ENCODE measurements at regions not wholly inside any gene's neighbourhood (a gene's known extent, or its start where the extent isn't known, plus 50 kb on each side); places are given as distances from the start of the nearest gene placed in this dataset.
"Not testable (repeated sequence)": the region's sequence is repeated elsewhere in the genome, so short reads cannot be mapped to it uniquely, and the experiment has no call there.

DNA sequence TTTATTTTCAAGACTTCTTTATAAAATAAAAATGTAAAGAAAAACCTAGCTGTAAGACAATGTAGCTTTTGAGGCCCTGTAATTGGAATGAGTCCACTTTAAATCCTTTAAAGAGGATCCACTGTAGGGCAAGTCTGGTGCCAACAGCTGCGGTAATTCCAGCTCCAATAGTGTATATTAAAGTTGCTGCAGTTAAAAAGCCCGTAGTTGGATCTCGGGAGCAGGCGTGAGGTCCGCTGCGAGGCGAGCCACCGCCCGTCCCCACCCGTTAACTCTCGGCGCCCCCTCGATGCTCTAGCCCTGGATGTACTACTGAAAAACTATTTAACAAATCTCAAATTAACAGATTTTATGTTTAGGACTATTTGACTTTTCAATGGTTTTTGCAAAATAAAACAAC, 414.7 kb upstream of the SEMA3C start:
- DNase-seq: no peak

GRCh38 chr7:81333004-81333403, 414.2 kb upstream of the SEMA3C start:
- DNase-seq: no peak

DNA sequence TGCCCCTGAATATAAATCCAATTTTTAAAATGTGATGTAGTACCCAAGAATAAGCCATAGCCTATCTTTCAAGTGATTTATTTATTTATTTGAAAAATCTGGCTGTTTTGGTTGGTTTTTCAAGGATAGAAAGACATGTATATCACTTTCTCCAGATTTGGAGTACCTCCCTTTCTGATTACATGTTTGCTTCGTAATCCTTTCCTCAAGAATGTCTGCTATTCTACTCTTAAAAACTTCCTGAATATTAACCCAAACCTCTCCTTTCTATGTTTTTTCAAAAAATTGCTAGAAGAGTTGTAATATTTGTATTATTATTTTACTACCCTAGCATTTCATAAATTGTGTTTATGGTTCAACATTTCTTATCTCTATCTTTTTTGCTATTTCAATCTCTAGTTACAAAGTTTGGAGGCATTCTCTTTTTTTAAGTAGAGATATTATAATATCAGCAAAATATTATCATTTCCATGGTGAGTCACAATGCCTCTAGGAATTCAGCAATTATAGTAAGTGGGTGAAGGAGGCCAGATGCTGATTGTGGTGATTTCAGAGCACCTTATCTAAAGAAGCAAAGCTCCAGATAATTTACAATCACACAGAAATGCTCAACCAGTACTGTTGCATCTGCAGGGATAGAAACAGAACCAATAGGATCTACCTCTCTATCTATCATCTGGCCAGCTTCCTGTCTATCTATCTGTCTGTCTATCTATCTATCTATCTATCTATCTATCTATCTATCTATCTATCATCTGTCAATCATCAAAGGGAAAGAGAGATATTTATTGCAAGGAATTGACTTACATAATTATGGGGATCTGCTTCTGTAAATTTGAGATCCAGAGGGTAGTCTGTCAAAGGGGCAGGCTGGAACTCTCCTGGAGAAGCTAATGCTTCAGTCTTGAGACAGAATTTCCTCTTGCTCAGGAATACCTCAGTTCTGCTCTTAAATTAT, 412.5 kb upstream of the SEMA3C start:
- no peak for DNase-seq

GRCh38 chr7:81330108-81330507, 411.3 kb upstream of the SEMA3C start:
- no peak for DNase-seq

DNA sequence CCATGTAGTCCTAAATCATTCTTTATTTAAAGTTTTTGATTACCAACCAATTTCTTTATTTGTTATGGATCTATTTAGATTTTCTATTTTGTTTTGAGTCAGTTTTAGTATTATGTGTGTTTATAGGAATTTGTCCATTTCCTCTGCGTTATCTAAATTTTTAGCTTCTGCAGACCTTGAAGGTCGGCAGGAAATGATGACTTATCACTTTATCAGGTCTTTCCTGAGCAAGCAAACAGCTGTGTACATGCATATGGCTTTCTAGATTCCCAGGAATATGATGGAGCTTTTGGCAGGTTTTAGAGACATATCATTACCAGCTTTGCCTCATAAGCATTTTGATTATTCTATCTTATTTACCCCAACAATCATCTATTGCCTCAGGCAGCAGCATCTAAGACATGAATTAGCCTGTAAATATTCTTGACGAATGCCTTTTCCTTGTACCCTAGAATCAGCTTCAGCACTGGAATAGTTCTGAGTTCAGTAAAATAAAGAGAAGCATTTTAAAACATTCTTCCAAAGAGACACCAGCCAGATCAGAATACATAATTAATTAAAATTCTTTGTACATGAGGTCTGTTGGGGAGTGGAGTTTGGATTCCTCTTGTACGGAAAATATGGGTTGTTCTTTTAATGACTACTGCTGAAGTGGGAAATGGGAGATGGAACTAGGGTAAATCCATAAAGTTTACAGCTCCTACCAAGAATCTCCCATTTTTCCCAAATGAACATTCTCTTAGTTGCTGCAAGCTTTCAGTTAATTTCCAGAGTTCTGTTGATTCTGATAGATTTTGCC, 408.8 kb upstream of the SEMA3C start:
- no peak for DNase-seq

GRCh38 chr7:81321949-81322348, 403.1 kb upstream of the SEMA3C start:
- DNase-seq: no peak

DNA sequence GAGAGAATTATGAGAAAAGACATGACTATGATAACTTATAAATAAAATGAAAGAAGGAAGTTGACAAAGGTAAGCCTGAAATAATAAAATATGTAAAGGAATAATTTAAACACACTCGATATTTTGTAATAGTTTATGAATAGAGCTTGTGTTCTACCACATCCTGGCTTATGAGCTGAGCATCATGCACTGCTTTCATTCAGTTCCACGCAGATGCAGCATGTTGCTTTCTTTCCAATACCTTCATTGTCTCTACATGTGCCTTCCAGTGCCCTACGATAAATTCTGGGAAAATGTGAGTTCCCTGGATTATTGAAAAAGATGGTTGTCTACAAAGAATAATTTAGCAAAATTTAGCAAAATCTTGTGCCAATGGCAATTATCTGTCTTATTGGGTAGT, 398.9 kb upstream of the SEMA3C start:
- DNase-seq: no peak

- no peak for DNase-seq
These were observed 389.9 kb upstream of the SEMA3C start for GRCh38 chr7:81308643-81309322.

GRCh38 chr7:81301815-81302214, 383.0 kb upstream of the SEMA3C start:
- no peak for DNase-seq

- DNase-seq: no peak
These were observed 381.9 kb upstream of the SEMA3C start for GRCh38 chr7:81300753-81301152.

- DNase-seq: no peak
These were observed 380.9 kb upstream of the SEMA3C start for GRCh38 chr7:81299711-81300110.

DNA sequence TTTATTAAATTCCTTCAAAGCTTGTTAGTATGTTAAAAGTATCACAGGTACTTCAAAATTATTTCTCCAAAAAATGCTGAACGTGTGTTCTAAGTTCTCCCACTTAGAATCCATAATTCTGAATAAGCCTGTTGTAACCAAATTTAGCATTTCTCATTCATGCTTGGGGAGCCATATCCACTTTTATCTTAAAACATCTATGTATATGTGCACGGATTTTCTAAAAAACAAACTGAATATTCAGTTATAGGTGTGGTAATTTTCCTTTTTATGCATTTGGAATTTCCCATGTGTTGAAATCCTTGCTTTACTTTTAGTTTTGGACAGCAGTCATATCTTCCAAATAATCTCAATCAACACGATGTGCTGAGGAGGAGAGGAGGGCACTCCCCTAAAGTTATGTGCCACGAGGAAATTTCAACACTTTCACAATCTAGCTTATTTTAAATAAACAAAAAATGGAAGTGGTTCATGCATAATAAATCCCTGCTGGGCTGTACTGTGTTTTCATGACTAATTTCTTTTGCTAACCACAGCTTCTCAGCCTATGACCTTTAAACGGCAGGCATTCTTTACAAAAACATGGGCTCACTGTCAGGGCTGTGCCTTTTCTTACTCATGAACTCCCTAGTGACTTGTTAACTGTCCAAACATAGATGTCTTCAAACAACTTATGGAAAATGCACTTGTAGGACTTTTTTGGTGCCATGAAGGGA, 380.3 kb upstream of the SEMA3C start:
- peak; percentile 76 for DNase-seq

DNA sequence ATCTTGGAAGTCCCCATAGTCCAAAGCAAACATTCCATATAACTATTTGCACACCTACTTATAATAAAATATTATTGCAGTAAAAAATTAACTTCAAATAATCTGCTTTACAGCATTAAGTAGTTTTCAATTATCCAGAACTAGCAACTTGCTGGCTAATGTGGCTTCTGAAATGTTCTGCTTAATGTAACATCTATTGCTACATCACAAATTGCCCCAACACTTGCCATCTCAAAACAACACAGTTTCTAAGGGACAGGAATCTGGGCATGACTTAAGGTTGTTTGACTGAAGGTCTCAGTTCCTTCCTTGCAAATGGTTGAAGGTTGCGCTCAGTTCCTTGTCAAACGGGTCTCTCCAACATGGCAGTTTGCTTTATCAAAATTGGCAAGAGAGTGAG, 378.5 kb upstream of the SEMA3C start:
- peak; percentile 5 for DNase-seq

- no peak for DNase-seq
These were observed 377.9 kb upstream of the SEMA3C start for GRCh38 chr7:81296726-81297125.

- no peak for DNase-seq
These were observed 376.2 kb upstream of the SEMA3C start for GRCh38 chr7:81294897-81295515.

GRCh38 chr7:81293806-81294205, 375.0 kb upstream of the SEMA3C start:
- DNase-seq: no peak

DNA sequence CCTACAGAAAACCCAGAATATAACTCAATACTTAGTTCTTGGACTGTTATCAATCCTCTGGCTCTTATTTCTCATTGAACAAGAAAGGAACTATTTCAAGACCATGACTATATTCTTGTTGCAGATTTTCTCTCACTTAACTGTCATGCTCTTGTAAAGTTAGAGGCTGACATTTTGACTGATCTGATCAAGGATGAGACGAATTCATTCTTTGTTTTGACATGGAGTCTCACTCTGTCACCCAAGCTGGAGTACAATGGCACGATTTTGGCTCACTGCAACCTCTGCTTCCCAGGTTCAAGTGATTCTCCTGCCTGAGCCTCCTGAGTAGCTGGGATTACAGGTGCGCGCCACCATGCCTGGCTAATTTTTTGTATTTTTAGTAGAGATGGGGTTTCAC, 367.9 kb upstream of the SEMA3C start:
- not testable (repeated sequence) for DNase-seq

- no peak for DNase-seq
These were observed 366.5 kb upstream of the SEMA3C start for GRCh38 chr7:81285142-81285871.

GRCh38 chr7:81284576-81284975, 365.7 kb upstream of the SEMA3C start:
- DNase-seq: no peak

GRCh38 chr7:81280531-81280930, 361.7 kb upstream of the SEMA3C start:
- no peak for DNase-seq

- no peak for DNase-seq
These were observed 358.8 kb upstream of the SEMA3C start for GRCh38 chr7:81277691-81278090.
